ENCODE measurements at regions not wholly inside any gene's neighbourhood (a gene's known extent, or its start where the extent isn't known, plus 50 kb on each side); places are given as distances from the start of the nearest gene placed in this dataset.

GRCh38 chr9:79877943-79878602 is 306.3 kb downstream of the TLE4 start:
- in situ Hi-C loops (cut with MboI; ENCODE audit: low sequenced_read_pairs, unreplicated experiment): no loop called here

GRCh38 chr9:79868567-79869189 is 296.9 kb downstream of the TLE4 start:
- in situ Hi-C loops (cut with MboI; ENCODE audit: low sequenced_read_pairs, unreplicated experiment): no loop called here
- no peak for DNase-seq (ENCODE audit: low spot score)
- no peak for TF ChIP-seq CTCF (IDR thresholded peaks at IDR 0.05; ENCODE audit: borderline replicate concordance, control extremely low read depth, extremely low read depth, insufficient read depth, missing control alignments)

More at GRCh38 chr9:79877943-79878602, 306.3 kb downstream of the TLE4 start:
- DNase-seq (ENCODE audit: low spot score): no peak
- TF ChIP-seq CTCF (IDR thresholded peaks at IDR 0.05; ENCODE audit: borderline replicate concordance, control extremely low read depth, extremely low read depth, insufficient read depth, missing control alignments): no peak

- in situ Hi-C loops (cut with MboI; ENCODE audit: low sequenced_read_pairs, unreplicated experiment): no loop called here
- no peak for TF ChIP-seq CTCF (IDR thresholded peaks at IDR 0.05; ENCODE audit: borderline replicate concordance, control extremely low read depth, extremely low read depth, insufficient read depth, missing control alignments)
- DNase-seq (ENCODE audit: low spot score): no peak
These were observed 291.4 kb downstream of the TLE4 start for GRCh38 chr9:79862921-79863890.

GRCh38 chr9:79858508-79858907 is 286.7 kb downstream of the TLE4 start:
- in situ Hi-C loops (cut with MboI; ENCODE audit: low sequenced_read_pairs, unreplicated experiment): no loop called here
- TF ChIP-seq CTCF (IDR thresholded peaks at IDR 0.05; ENCODE audit: borderline replicate concordance, control extremely low read depth, extremely low read depth, insufficient read depth, missing control alignments): no peak
- peak; percentile 25 for DNase-seq (ENCODE audit: low spot score)

- in situ Hi-C loops (cut with MboI; ENCODE audit: low sequenced_read_pairs, unreplicated experiment): no loop called here
- no peak for DNase-seq (ENCODE audit: low spot score)
- TF ChIP-seq CTCF (IDR thresholded peaks at IDR 0.05; ENCODE audit: borderline replicate concordance, control extremely low read depth, extremely low read depth, insufficient read depth, missing control alignments): no peak
These were observed 285.4 kb downstream of the TLE4 start for GRCh38 chr9:79857188-79857587.

GRCh38 chr9:79847074-79847473 is 275.3 kb downstream of the TLE4 start:
- in situ Hi-C loops (cut with MboI; ENCODE audit: low sequenced_read_pairs, unreplicated experiment): no loop called here
- no peak for TF ChIP-seq CTCF (IDR thresholded peaks at IDR 0.05; ENCODE audit: borderline replicate concordance, control extremely low read depth, extremely low read depth, insufficient read depth, missing control alignments)
- DNase-seq (ENCODE audit: low spot score): no peak

All from GM13976 (cell line).